Testis (tissue), 2 donors: ENCODE measurements at regions not wholly inside any gene's neighbourhood (a gene's known extent, or its start where the extent isn't known, plus 50 kb on each side); places are given as distances from the start of the nearest gene placed in this dataset.

Experiments
- CTCF ChIP-seq, 3 experiments: fragments of 450-650 bp in 2 of 3; fragments of 200-600 bp in 1 of 3; sonication (generic) in 1 of 3; IDR thresholded peaks; one replicate each; pipeline ENCODE4 v1.5.1; 2016 to 2019; ENCODE audit warnings: antibody characterized with exemption in 3 of 3, mild to moderate bottlenecking in 2 of 3, moderate library complexity in 1 of 3
- POLR2A ChIP-seq: fragments of 450-650 bp; IDR thresholded peaks from one replicate; pipeline ENCODE4 v1.6.1; 2017; ENCODE audit warnings: antibody characterized with exemption, mild to moderate bottlenecking, moderate library complexity

- TF ChIP-seq CTCF (IDR thresholded peaks at IDR 0.05) (no peak), POLR2A (no peak)
Observed at GRCh38 chr5:174589011-174589410, 135.4 kb upstream of the MSX2 start.
